HG03442 (cell line): ENCODE measurements at regions not wholly inside any gene's neighbourhood (a gene's known extent, or its start where the extent isn't known, plus 50 kb on each side); places are given as distances from the start of the nearest gene placed in this dataset.

Source experiments
- ATAC-seq: cut with Tn5 transposase; IDR thresholded peaks from one replicate; pipeline ENCODE4 v1.9.1; 2021; ENCODE audit warnings: mild to moderate bottlenecking, moderate library complexity; ENCODE audit not compliant: unreplicated experiment

- no peak for ATAC-seq
These were observed 710.1 kb upstream of the ID4 start for GRCh38 chr6:19127081-19127480.

GRCh38 chr6:19128701-19129100 lies 708.5 kb upstream of the ID4 start:
- ATAC-seq, result no peak

- ATAC-seq, result no peak
These were observed 701.5 kb upstream of the ID4 start for GRCh38 chr6:19135706-19136105.

- ATAC-seq, result no peak
These were observed 699.7 kb upstream of the ID4 start for GRCh38 chr6:19137505-19137904.

- ATAC-seq, result no peak
These were observed 694.9 kb upstream of the ID4 start for GRCh38 chr6:19142275-19142674.

GRCh38 chr6:19150307-19150706 lies 686.9 kb upstream of the ID4 start:
- ATAC-seq, result no peak

- no peak for ATAC-seq
These were observed 683.7 kb upstream of the ID4 start for GRCh38 chr6:19153270-19153980.

GRCh38 chr6:19153981-19154295 lies 683.2 kb upstream of the ID4 start:
- ATAC-seq, result no peak

GRCh38 chr6:19156443-19156842 lies 680.7 kb upstream of the ID4 start:
- no peak for ATAC-seq

GRCh38 chr6:19157486-19157885 lies 679.7 kb upstream of the ID4 start:
- no peak for ATAC-seq

GRCh38 chr6:19158586-19158985 lies 678.6 kb upstream of the ID4 start:
- ATAC-seq, result no peak

GRCh38 chr6:19159089-19159488 lies 678.1 kb upstream of the ID4 start:
- no peak for ATAC-seq

GRCh38 chr6:19159561-19159960 lies 677.6 kb upstream of the ID4 start:
- ATAC-seq, result no peak

GRCh38 chr6:19160081-19160730 lies 677.0 kb upstream of the ID4 start:
- no peak for ATAC-seq

GRCh38 chr6:19167251-19167650 lies 669.9 kb upstream of the ID4 start:
- ATAC-seq, result no peak

GRCh38 chr6:19169366-19169765 lies 667.8 kb upstream of the ID4 start:
- ATAC-seq, result no peak

- ATAC-seq, result no peak
These were observed 662.1 kb upstream of the ID4 start for GRCh38 chr6:19175023-19175422.

GRCh38 chr6:19180348-19181072 lies 656.7 kb upstream of the ID4 start:
- ATAC-seq, result no peak

- no peak for ATAC-seq
These were observed 656.0 kb upstream of the ID4 start for GRCh38 chr6:19181211-19181610.

GRCh38 chr6:19193624-19194023 lies 643.5 kb upstream of the ID4 start:
- no peak for ATAC-seq

- no peak for ATAC-seq
These were observed 632.7 kb upstream of the ID4 start for GRCh38 chr6:19204445-19204844.

- ATAC-seq, result no peak
These were observed 632.1 kb upstream of the ID4 start for GRCh38 chr6:19205076-19205475.
